ENCODE measurements at regions not wholly inside any gene's neighbourhood (a gene's known extent, or its start where the extent isn't known, plus 50 kb on each side); places are given as distances from the start of the nearest gene placed in this dataset.

DNA sequence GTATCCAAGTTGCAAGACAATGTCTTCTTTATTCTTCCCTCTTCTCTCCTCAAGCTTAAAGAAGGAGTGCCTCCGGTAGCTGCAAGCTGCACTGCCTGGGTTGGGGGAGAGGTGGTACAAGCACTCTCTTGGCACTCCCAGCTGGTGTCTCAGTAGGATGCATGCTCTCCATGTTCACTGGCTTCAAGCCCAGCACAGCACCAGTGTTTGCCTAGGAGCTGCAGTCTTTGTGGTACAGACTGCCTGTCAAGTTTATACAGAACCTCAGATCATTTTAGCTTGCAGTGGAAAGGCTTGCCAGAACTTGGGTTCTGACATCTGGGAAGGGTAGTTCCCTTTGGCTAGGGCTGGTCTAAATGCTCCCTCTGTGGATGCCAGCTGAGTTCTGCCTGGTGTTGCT is 505.6 kb downstream of the MAN2A1 start:
- 81 to 92% methylated on average over 1 of the region's 1 CpG for WGBS, 2 experiments

DNA sequence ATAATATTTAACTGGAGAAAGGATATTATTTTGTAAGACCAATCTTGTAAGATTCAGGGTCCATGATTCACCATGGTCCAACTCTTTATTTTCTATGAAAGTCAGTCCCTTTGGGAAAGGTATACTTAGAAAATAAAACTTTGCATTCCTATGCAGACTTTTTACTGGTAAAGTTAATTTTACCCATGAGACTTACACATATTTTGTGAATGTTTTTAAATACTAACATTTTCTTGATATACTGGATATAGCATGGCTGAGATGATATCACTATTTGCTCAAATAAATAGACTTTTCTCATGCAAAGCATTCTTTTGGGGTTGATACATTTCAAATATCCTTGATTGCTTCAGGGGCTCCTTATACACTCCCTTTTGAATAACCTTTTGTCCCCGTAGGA is 512.1 kb downstream of the MAN2A1 start:
- H3K4me3 ChIP-seq (ENCODE audit: insufficient read depth, low read depth, low read length), result no peak overlapping the region
- H3K27ac ChIP-seq (ENCODE audit: insufficient read depth, low read depth, low read length, poor library complexity, severe bottlenecking), result no peak overlapping the region
- H3K36me3 ChIP-seq (ENCODE audit: control insufficient read depth, insufficient read depth, low read length), result no peaks in the 10 kb centered on the region
- peaks cover 2% of the 10 kb centered on the region for H3K9me3 ChIP-seq (ENCODE audit: control insufficient read depth, low read length)
- WGBS, 2 experiments, result 86 to 96% methylated on average over 1 of the region's 1 CpG
- H3K4me1 ChIP-seq (ENCODE audit: control insufficient read depth, insufficient read depth, low read length), result no peaks in the 10 kb centered on the region
- H3K27me3 ChIP-seq (ENCODE audit: control insufficient read depth, insufficient read depth, low read length, poor library complexity, severe bottlenecking), result no peaks in the 10 kb centered on the region

More for the DNA sequence above, 505.6 kb downstream of the MAN2A1 start:
- Histone ChIP-seq H3K27me3 (ENCODE audit: control insufficient read depth, insufficient read depth, low read length, poor library complexity, severe bottlenecking) (no peaks in the 10 kb centered on the region), H3K36me3 (ENCODE audit: control insufficient read depth, insufficient read depth, low read length) (no peaks in the 10 kb centered on the region), H3K27ac (ENCODE audit: insufficient read depth, low read depth, low read length, poor library complexity, severe bottlenecking) (no peak overlapping the region), H3K9me3 (ENCODE audit: control insufficient read depth, low read length) (peaks cover 2% of the 10 kb centered on the region), H3K4me3 (ENCODE audit: insufficient read depth, low read depth, low read length) (no peak overlapping the region), H3K4me1 (ENCODE audit: control insufficient read depth, insufficient read depth, low read length) (no peaks in the 10 kb centered on the region)

GRCh38 chr5:110203661-110204060 is 513.9 kb downstream of the MAN2A1 start:
- H3K4me3 ChIP-seq (ENCODE audit: insufficient read depth, low read depth, low read length), result no peak overlapping the region
- no peaks in the 10 kb centered on the region for H3K4me1 ChIP-seq (ENCODE audit: control insufficient read depth, insufficient read depth, low read length)
- no peak overlapping the region for H3K27ac ChIP-seq (ENCODE audit: insufficient read depth, low read depth, low read length, poor library complexity, severe bottlenecking)
- no peaks in the 10 kb centered on the region for H3K36me3 ChIP-seq (ENCODE audit: control insufficient read depth, insufficient read depth, low read length)
- H3K27me3 ChIP-seq (ENCODE audit: control insufficient read depth, insufficient read depth, low read length, poor library complexity, severe bottlenecking), result no peaks in the 10 kb centered on the region
- H3K9me3 ChIP-seq (ENCODE audit: control insufficient read depth, low read length), result peaks cover 2% of the 10 kb centered on the region

GRCh38 chr5:110209401-110209800 is 517.1 kb downstream of the TMEM232 start:
- Histone ChIP-seq H3K27me3 (ENCODE audit: control insufficient read depth, insufficient read depth, low read length, poor library complexity, severe bottlenecking) (no peaks in the 10 kb centered on the region), H3K36me3 (ENCODE audit: control insufficient read depth, insufficient read depth, low read length) (no peaks in the 10 kb centered on the region), H3K27ac (ENCODE audit: insufficient read depth, low read depth, low read length, poor library complexity, severe bottlenecking) (no peak overlapping the region), H3K4me1 (ENCODE audit: control insufficient read depth, insufficient read depth, low read length) (no peaks in the 10 kb centered on the region), H3K9me3 (ENCODE audit: control insufficient read depth, low read length) (peaks cover 3% of the 10 kb centered on the region), H3K4me3 (ENCODE audit: insufficient read depth, low read depth, low read length) (no peak overlapping the region)
- WGBS, 2 experiments, result 94 to 95% methylated on average over 3 of the region's 3 CpGs

DNA sequence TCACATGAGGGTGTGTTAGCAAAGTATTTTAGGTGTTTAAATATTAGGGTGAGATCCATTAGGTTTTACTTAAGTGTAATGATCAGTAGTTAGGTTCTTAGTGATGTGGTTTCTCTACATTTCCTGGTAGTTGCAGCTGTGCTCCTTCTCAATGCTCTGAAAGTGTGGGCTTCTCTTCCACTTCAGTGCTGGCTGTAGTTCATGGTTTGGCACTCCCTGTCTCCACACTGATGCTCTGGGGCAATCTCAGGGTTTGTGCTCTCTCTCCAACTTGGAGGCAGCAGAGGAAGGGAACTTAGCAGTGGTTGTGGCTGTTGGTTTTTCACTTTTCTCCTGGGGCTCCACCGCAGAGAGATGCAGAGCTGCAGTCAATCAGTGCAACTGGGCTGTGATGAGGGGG is 507.5 kb downstream of the TMEM232 start:
- H3K4me1 ChIP-seq (ENCODE audit: control insufficient read depth, insufficient read depth, low read length), result no peaks in the 10 kb centered on the region
- no peak overlapping the region for H3K4me3 ChIP-seq (ENCODE audit: insufficient read depth, low read depth, low read length)
- H3K27ac ChIP-seq (ENCODE audit: insufficient read depth, low read depth, low read length, poor library complexity, severe bottlenecking), result no peak overlapping the region
- peaks cover 3% of the 10 kb centered on the region for H3K36me3 ChIP-seq (ENCODE audit: control insufficient read depth, insufficient read depth, low read length)
- H3K9me3 ChIP-seq (ENCODE audit: control insufficient read depth, low read length), result no peaks in the 10 kb centered on the region
- 91 to 97% methylated on average over 1 of the region's 1 CpG for WGBS, 2 experiments
- no peaks in the 10 kb centered on the region for H3K27me3 ChIP-seq (ENCODE audit: control insufficient read depth, insufficient read depth, low read length, poor library complexity, severe bottlenecking)

- 85 to 90% methylated on average over 2 of the region's 2 CpGs for WGBS, 2 experiments
- Histone ChIP-seq H3K27me3 (ENCODE audit: control insufficient read depth, insufficient read depth, low read length, poor library complexity, severe bottlenecking) (no peaks in the 10 kb centered on the region), H3K4me1 (ENCODE audit: control insufficient read depth, insufficient read depth, low read length) (no peaks in the 10 kb centered on the region), H3K27ac (ENCODE audit: insufficient read depth, low read depth, low read length, poor library complexity, severe bottlenecking) (no peak overlapping the region), H3K9me3 (ENCODE audit: control insufficient read depth, low read length) (no peaks in the 10 kb centered on the region), H3K4me3 (ENCODE audit: insufficient read depth, low read depth, low read length) (no peak overlapping the region), H3K36me3 (ENCODE audit: control insufficient read depth, insufficient read depth, low read length) (peaks cover 3% of the 10 kb centered on the region)
These were observed 506.7 kb downstream of the TMEM232 start for GRCh38 chr5:110219769-110220168.

- 85 to 91% methylated on average over 1 to 2 of the region's 2 CpGs for WGBS, 2 experiments
- Histone ChIP-seq H3K27ac (ENCODE audit: insufficient read depth, low read depth, low read length, poor library complexity, severe bottlenecking) (no peak overlapping the region), H3K27me3 (ENCODE audit: control insufficient read depth, insufficient read depth, low read length, poor library complexity, severe bottlenecking) (no peaks in the 10 kb centered on the region), H3K9me3 (ENCODE audit: control insufficient read depth, low read length) (no peaks in the 10 kb centered on the region), H3K4me3 (ENCODE audit: insufficient read depth, low read depth, low read length) (no peak overlapping the region), H3K36me3 (ENCODE audit: control insufficient read depth, insufficient read depth, low read length) (peaks cover 3% of the 10 kb centered on the region), H3K4me1 (ENCODE audit: control insufficient read depth, insufficient read depth, low read length) (no peaks in the 10 kb centered on the region)
These were observed 505.4 kb downstream of the TMEM232 start for GRCh38 chr5:110221036-110221435.

DNA sequence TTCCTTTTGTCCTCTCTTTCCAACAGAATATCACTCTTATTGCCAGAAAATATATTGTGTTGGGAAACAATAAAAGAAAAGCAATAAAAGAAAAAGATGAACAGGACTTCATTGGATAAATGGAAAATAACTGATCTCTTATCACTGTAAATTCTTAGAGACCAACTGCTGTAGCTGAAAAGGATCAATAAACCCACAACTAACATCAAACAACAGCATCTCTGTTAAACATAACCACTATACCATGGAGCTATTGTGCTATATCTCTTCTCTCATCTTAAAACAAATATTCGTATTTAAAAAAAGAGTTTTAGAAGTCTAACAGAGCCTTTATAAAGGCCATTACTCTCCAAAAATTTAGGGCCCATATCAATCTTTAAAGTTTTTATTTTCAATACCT is 502.4 kb downstream of the TMEM232 start:
- H3K4me3 ChIP-seq (ENCODE audit: insufficient read depth, low read depth, low read length), result no peak overlapping the region
- H3K9me3 ChIP-seq (ENCODE audit: control insufficient read depth, low read length), result no peaks in the 10 kb centered on the region
- H3K4me1 ChIP-seq (ENCODE audit: control insufficient read depth, insufficient read depth, low read length), result no peaks in the 10 kb centered on the region
- 97 to 100% methylated on average over 1 of the region's 1 CpG for WGBS, 2 experiments
- no peak overlapping the region for H3K27ac ChIP-seq (ENCODE audit: insufficient read depth, low read depth, low read length, poor library complexity, severe bottlenecking)
- peaks cover 3% of the 10 kb centered on the region for H3K36me3 ChIP-seq (ENCODE audit: control insufficient read depth, insufficient read depth, low read length)
- no peaks in the 10 kb centered on the region for H3K27me3 ChIP-seq (ENCODE audit: control insufficient read depth, insufficient read depth, low read length, poor library complexity, severe bottlenecking)

DNA sequence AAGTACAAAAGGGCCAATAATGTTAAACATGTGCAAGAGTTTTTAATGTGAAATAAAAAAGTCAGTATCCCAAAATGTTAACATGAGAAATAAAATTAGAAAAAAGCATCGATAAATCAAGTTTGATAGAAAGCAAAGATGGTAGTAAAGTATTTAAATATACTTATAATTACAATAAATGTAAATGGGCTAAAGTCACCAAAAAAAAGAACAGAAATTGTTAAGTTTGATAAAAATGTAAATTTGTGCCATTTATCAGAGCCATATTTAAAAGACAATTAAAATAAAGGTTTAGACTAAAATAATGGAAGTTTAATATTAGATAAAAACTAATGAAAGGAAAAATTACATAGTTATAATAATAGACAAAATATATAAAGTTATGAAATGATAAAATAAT is 500.5 kb downstream of the TMEM232 start:
- Histone ChIP-seq H3K27me3 (ENCODE audit: control insufficient read depth, insufficient read depth, low read length, poor library complexity, severe bottlenecking) (no peaks in the 10 kb centered on the region), H3K27ac (ENCODE audit: insufficient read depth, low read depth, low read length, poor library complexity, severe bottlenecking) (no peak overlapping the region), H3K4me3 (ENCODE audit: insufficient read depth, low read depth, low read length) (no peak overlapping the region), H3K9me3 (ENCODE audit: control insufficient read depth, low read length) (no peaks in the 10 kb centered on the region), H3K36me3 (ENCODE audit: control insufficient read depth, insufficient read depth, low read length) (no peaks in the 10 kb centered on the region), H3K4me1 (ENCODE audit: control insufficient read depth, insufficient read depth, low read length) (no peaks in the 10 kb centered on the region)
- WGBS, 2 experiments, result no CpG with 5 or more reads among the region's 1 CpG

DNA sequence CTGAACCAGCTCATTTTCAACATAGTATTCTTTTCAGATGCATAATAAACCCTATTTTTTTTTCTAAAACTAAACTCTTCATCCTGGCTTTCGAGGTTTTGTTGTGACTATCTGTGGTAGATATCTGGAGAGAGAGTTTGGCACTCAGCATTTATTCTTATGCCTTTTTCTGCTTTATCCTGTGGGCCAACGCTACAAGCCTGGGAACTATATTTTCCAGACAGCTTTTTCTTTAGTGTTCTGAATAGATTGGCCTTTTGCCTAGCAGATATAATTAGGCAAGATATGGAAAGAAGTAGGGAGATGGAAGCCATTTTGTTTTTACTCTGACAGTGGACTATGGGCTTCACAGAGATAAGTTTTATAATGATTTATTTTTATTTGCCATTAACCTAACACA is 486.7 kb downstream of the TMEM232 start:
- Histone ChIP-seq H3K27ac (ENCODE audit: insufficient read depth, low read depth, low read length, poor library complexity, severe bottlenecking) (no peak overlapping the region), H3K9me3 (ENCODE audit: control insufficient read depth, low read length) (no peaks in the 10 kb centered on the region), H3K27me3 (ENCODE audit: control insufficient read depth, insufficient read depth, low read length, poor library complexity, severe bottlenecking) (no peaks in the 10 kb centered on the region), H3K36me3 (ENCODE audit: control insufficient read depth, insufficient read depth, low read length) (no peaks in the 10 kb centered on the region), H3K4me3 (ENCODE audit: insufficient read depth, low read depth, low read length) (no peak overlapping the region), H3K4me1 (ENCODE audit: control insufficient read depth, insufficient read depth, low read length) (no peaks in the 10 kb centered on the region)
- WGBS, 2 experiments, result 95 to 100% methylated on average over 2 of the region's 2 CpGs

- Histone ChIP-seq H3K27me3 (ENCODE audit: control insufficient read depth, insufficient read depth, low read length, poor library complexity, severe bottlenecking) (no peaks in the 10 kb centered on the region), H3K4me3 (ENCODE audit: insufficient read depth, low read depth, low read length) (no peak overlapping the region), H3K4me1 (ENCODE audit: control insufficient read depth, insufficient read depth, low read length) (no peaks in the 10 kb centered on the region), H3K27ac (ENCODE audit: insufficient read depth, low read depth, low read length, poor library complexity, severe bottlenecking) (no peak overlapping the region), H3K9me3 (ENCODE audit: control insufficient read depth, low read length) (no peaks in the 10 kb centered on the region), H3K36me3 (ENCODE audit: control insufficient read depth, insufficient read depth, low read length) (no peaks in the 10 kb centered on the region)
- WGBS, 2 experiments, result 90 to 100% methylated on average over 3 of the region's 4 CpGs
These were observed 483.5 kb downstream of the TMEM232 start for GRCh38 chr5:110242950-110243349.
